Neural cell (in vitro differentiated cells): ENCODE measurements at regions not wholly inside any gene's neighbourhood (a gene's known extent, or its start where the extent isn't known, plus 50 kb on each side); places are given as distances from the start of the nearest gene placed in this dataset.

ENCODE experiments used
- H2AFZ ChIP-seq: fragments of 200-600, 300-800 bp; sonication (generic), shearing (Covaris generic); 2 replicates; pipeline ENCODE4 v1.6.0; 2014; ENCODE audit warnings: low read depth, mild to moderate bottlenecking, antibody characterized with exemption, low read length, moderate library complexity
- H3F3A ChIP-seq: fragments of 200-600 bp; shearing (Covaris generic); 2 replicates; pipeline ENCODE4 v1.6.1; 2016; ENCODE audit warnings: mild to moderate bottlenecking, moderate library complexity, mixed read lengths, antibody characterized with exemption, low read length; ENCODE audit not compliant: insufficient read depth, poor library complexity, severe bottlenecking
- H3K27ac ChIP-seq: fragments of 200-600, 300-800 bp; sonication (generic), shearing (Covaris generic); 2 replicates; pipeline ENCODE4 v1.5.1; 2014; ENCODE audit warnings: mild to moderate bottlenecking, low read length, moderate library complexity
- H3K27me3 ChIP-seq: fragments of 300-800, 200-600 bp; sonication (generic), shearing (Covaris generic); 2 replicates; pipeline ENCODE4 v1.6.0; 2014; ENCODE audit warnings: mild to moderate bottlenecking, low read depth, low read length, moderate library complexity; ENCODE audit not compliant: insufficient read depth
- H3K36me3 ChIP-seq: fragments of 300-800, 200-600 bp; sonication (generic), shearing (Covaris generic); 2 replicates; pipeline ENCODE4 v1.5.1; 2014; ENCODE audit warnings: mild to moderate bottlenecking, antibody characterized with exemption, low read length, moderate library complexity; ENCODE audit not compliant: insufficient read depth
- H3K4me2 ChIP-seq: fragments of 300-800, 200-600 bp; sonication (generic), shearing (Covaris generic); 2 replicates; pipeline ENCODE4 v1.6.0; 2014; ENCODE audit warnings: mild to moderate bottlenecking, low read length
- H3K4me3 ChIP-seq: fragments of 300-800, 200-600 bp; sonication (generic), shearing (Covaris generic); 2 replicates; pipeline ENCODE4 v1.5.1; 2014; ENCODE audit warnings: mild to moderate bottlenecking, low read length, moderate library complexity
- H3K79me2 ChIP-seq: fragments of 200-600 bp; shearing (Covaris generic); replicated peaks from 2 replicates; pipeline ENCODE4 v1.6.0; 2014; ENCODE audit warnings: mild to moderate bottlenecking, low read length, moderate library complexity; ENCODE audit not compliant: insufficient read depth
- H3K9ac ChIP-seq: fragments of 300-800, 200-600 bp; sonication (generic), shearing (Covaris generic); 2 replicates; pipeline ENCODE4 v1.6.1; 2016; ENCODE audit warnings: mild to moderate bottlenecking, low read length, mixed read lengths
- H3K9me2 ChIP-seq: fragments of 200-600 bp; shearing (Covaris generic); 2 replicates; pipeline ENCODE4 v1.6.1; 2016; ENCODE audit warnings: mild to moderate bottlenecking, low read length, mixed read lengths; ENCODE audit not compliant: insufficient read depth
- H3K9me3 ChIP-seq: fragments of 200-600, 300-800 bp; sonication (generic), shearing (Covaris generic); 2 replicates; pipeline ENCODE4 v1.6.1; 2016; ENCODE audit warnings: mild to moderate bottlenecking, mixed run types, low read length, moderate library complexity, mixed read lengths
- H4K20me1 ChIP-seq: fragments of 200-600 bp; shearing (Covaris generic); 2 replicates; pipeline ENCODE4 v1.6.1; 2016; ENCODE audit warnings: mild to moderate bottlenecking, mixed run types; ENCODE audit not compliant: insufficient read depth
- CTCF ChIP-seq: fragments of 450-650 bp; IDR thresholded peaks from 2 replicates; pipeline ENCODE4 v1.5.1; 2014; ENCODE audit warnings: antibody characterized with exemption, mild to moderate bottlenecking, moderate library complexity; ENCODE audit not compliant: poor library complexity, severe bottlenecking
- EP300 ChIP-seq: fragments of 450-650 bp; conservative IDR thresholded peaks from 2 replicates; pipeline ENCODE4 v1.6.1; 2014; ENCODE audit warnings: antibody characterized with exemption, mild to moderate bottlenecking, moderate library complexity; ENCODE audit not compliant: poor library complexity, severe bottlenecking
- EZH2 ChIP-seq: fragments of 200-600, 300-800 bp; shearing (Covaris generic), sonication (generic); IDR thresholded peaks from 2 replicates; pipeline ENCODE4 v1.6.1; 2014; ENCODE audit warnings: antibody characterized with exemption, low read length, borderline replicate concordance, mild to moderate bottlenecking; ENCODE audit not compliant: insufficient read depth, poor library complexity, severe bottlenecking
- MXI1 ChIP-seq: fragments of 450-650 bp; conservative IDR thresholded peaks from 2 replicates; pipeline ENCODE4 v1.6.1; 2014; ENCODE audit warnings: antibody characterized with exemption, mild to moderate bottlenecking; ENCODE audit not compliant: poor library complexity, severe bottlenecking
- POLR2AphosphoS5 ChIP-seq: IDR thresholded peaks from 2 replicates; pipeline ENCODE4 v1.6.1; 2012
- RAD21 ChIP-seq: fragments of 450-650 bp; conservative IDR thresholded peaks from 2 replicates; pipeline ENCODE4 v1.6.1; 2014; ENCODE audit warnings: antibody characterized with exemption, mild to moderate bottlenecking, moderate library complexity
- REST ChIP-seq: IDR thresholded peaks from 2 replicates; pipeline ENCODE4 v1.6.1; 2012; ENCODE audit warnings: borderline replicate concordance
- SMC3 ChIP-seq: fragments of 450-650 bp; conservative IDR thresholded peaks from 2 replicates; pipeline ENCODE4 v1.6.1; 2014; ENCODE audit warnings: antibody characterized with exemption, mild to moderate bottlenecking, moderate library complexity; ENCODE audit not compliant: poor library complexity
- TAF1 ChIP-seq: IDR thresholded peaks from 2 replicates; pipeline ENCODE4 v1.6.1; 2012; ENCODE audit warnings: low read depth

- no peaks in the 10 kb centered on the region for H3K9me2 ChIP-seq
- H3K4me3 ChIP-seq = no peak overlapping the region
- H3K79me2 ChIP-seq = no peaks in the 10 kb centered on the region
- H2AFZ ChIP-seq = no peak overlapping the region
- no peak overlapping the region for H3K4me2 ChIP-seq
- H4K20me1 ChIP-seq = no peaks in the 10 kb centered on the region
- H3K27me3 ChIP-seq = no peaks in the 10 kb centered on the region
- no peak overlapping the region for H3K27ac ChIP-seq
- no peaks in the 10 kb centered on the region for H3K9me3 ChIP-seq
- no peaks in the 10 kb centered on the region for H3K36me3 ChIP-seq
- H3F3A ChIP-seq = no peaks in the 10 kb centered on the region
- TF ChIP-seq MXI1 = no peak
- no peak for TF ChIP-seq RAD21
- no peak overlapping the region for H3K9ac ChIP-seq
Measured at GRCh38 chr9:78573205-78573604, 276.3 kb downstream of the PSAT1 start.

- no peaks in the 10 kb centered on the region for H3K9me2 ChIP-seq
- H2AFZ ChIP-seq = no peak overlapping the region
- no peak overlapping the region for H3K4me3 ChIP-seq
- no peaks in the 10 kb centered on the region for H4K20me1 ChIP-seq
- TF ChIP-seq EP300 (no peak), EZH2 (no peak), POLR2AphosphoS5 (no peak), MXI1 (no peak)
- H3K9ac ChIP-seq = no peak overlapping the region
- H3K9me3 ChIP-seq = no peaks in the 10 kb centered on the region
- no peaks in the 10 kb centered on the region for H3K27me3 ChIP-seq
- H3K27ac ChIP-seq = no peak overlapping the region
- H3K36me3 ChIP-seq = no peaks in the 10 kb centered on the region
- H3K4me2 ChIP-seq = no peak overlapping the region
- H3F3A ChIP-seq = no peaks in the 10 kb centered on the region
- no peaks in the 10 kb centered on the region for H3K79me2 ChIP-seq
Measured at GRCh38 chr9:78573669-78574068, 276.7 kb downstream of the PSAT1 start.

- Histone ChIP-seq H3K9me2 (no peaks in the 10 kb centered on the region), H3K9ac (no peak overlapping the region), H3K4me3 (no peak overlapping the region), H3K27me3 (no peaks in the 10 kb centered on the region), H3K79me2 (no peaks in the 10 kb centered on the region), H2AFZ (no peak overlapping the region), H4K20me1 (no peaks in the 10 kb centered on the region), H3F3A (no peaks in the 10 kb centered on the region), H3K36me3 (no peaks in the 10 kb centered on the region), H3K27ac (no peak overlapping the region), H3K9me3 (no peaks in the 10 kb centered on the region), H3K4me2 (no peak overlapping the region)
- TF ChIP-seq MXI1 (no peak), REST (no peak), SMC3 (no peak), RAD21 (no peak), EZH2 (no peak), POLR2AphosphoS5 (no peak), CTCF (no peak), EP300 (no peak), TAF1 (no peak)
Measured at GRCh38 chr9:78574354-78575045, 277.6 kb downstream of the PSAT1 start.
